DMS153 treated with DMSO at 0.1 percent for 48 hours (cell line): ENCODE measurements at regions not wholly inside any gene's neighbourhood (a gene's known extent, or its start where the extent isn't known, plus 50 kb on each side); places are given as distances from the start of the nearest gene placed in this dataset.
A peak's percentile ranks its signal among the peaks of the same experiment; 100 is the strongest.
"Not testable (repeated sequence)": the region's sequence is repeated elsewhere in the genome, so short reads cannot be mapped to it uniquely, and the experiment has no call there.

Source experiments
- DNase-seq: peaks from one replicate; lab custom pipeline; 2025; ENCODE audit not compliant: unreplicated experiment; lab: John Stamatoyannopoulos, UW

- no peak for DNase-seq
These were observed 196.2 kb downstream of the C9orf152 start for GRCh38 chr9:110011628-110012320.

DNA sequence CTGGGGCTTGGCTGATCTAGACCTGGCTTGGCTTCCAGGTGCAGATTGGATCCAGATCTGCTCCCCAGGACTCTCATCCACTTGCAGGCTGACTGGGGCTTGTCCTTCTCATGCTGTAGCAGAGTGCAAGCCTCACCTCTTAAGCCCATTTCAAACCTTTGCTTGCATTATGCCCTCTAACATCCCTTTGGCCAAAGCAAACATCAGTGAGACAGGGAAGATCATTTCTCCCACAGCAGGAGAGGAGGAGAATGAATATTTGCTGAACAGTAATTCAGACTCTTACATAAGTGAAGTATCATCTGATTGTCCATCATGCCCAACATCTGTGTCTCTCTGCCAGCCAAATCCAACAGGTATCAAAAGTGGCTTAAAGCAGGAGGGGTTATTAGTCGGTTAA lies 194.9 kb downstream of the C9orf152 start:
- DNase-seq, result no peak

DNA sequence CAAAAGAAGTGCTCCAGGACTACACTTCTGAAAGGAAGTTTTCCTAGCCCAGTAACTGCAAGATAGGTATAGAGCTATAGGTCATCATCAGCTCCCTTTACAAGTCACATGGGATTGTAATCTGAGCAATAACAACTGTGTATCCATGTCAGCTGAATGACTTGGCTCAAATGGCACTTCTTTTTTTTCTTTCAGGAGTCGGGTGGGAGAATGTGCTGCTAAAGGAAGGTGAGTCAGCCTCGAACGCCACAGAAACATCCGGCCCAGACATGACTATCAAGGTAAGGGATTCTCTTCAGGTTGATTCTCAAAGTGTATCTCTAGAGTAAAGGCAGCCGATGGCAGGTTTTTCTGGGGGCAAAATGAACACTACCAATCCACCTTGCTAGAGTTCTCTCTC lies 192.2 kb downstream of the C9orf152 start:
- DNase-seq, result no peak

GRCh38 chr9:110016340-110016739 lies 191.6 kb downstream of the C9orf152 start:
- no peak for DNase-seq

DNA sequence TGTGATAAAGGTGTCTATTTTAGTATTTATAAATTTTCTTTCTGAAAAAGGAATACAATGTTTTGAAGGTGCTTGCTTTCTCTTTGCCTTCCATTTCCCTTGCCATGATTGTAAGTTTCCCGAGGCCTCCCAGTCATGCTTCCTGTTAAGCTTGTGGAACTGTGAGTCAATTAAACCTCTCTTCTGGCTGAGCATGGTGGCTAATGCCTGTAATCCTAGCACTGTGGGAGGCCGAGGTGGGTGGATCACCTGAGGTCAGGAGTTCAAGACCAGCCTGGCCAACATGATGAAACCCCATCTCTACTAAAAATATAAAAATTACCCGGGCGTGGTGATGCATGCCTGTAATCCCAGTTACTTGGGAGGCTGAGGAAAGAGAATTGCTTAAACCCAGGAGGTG lies 187.7 kb downstream of the C9orf152 start:
- not testable (repeated sequence) for DNase-seq

DNA sequence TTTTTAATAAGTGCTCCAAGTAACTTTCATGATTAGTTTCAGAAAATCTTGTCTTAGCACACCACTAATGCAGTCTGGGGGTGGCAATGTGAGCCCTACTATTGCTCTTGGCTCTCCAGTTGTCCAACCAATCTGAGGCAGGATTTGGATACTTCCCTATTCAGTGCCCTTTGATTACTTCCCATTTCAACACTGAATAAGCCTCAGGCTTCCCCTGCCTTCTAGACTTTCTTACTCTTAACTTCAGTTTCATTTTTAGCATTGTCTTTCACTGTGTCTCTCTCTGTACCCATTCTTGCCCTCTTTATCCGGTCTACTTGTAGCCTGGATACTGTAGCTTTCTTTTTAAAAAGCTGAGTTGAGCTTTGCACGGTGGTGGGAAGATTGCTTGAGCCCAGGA lies 186.1 kb downstream of the C9orf152 start:
- DNase-seq, result no peak

- not testable (repeated sequence) for DNase-seq
These were observed 184.7 kb downstream of the C9orf152 start for GRCh38 chr9:110023221-110023620.

- no peak for DNase-seq
These were observed 182.3 kb downstream of the C9orf152 start for GRCh38 chr9:110025551-110026170.

GRCh38 chr9:110027671-110028081 lies 180.3 kb downstream of the C9orf152 start:
- peak; percentile 39 for DNase-seq

- DNase-seq, result no peak
These were observed 179.7 kb downstream of the C9orf152 start for GRCh38 chr9:110028271-110028670.

GRCh38 chr9:110028676-110029075 lies 179.3 kb downstream of the C9orf152 start:
- DNase-seq, result no peak

- peak; percentile 18 for DNase-seq
These were observed 178.5 kb downstream of the C9orf152 start for GRCh38 chr9:110029429-110029955.

DNA sequence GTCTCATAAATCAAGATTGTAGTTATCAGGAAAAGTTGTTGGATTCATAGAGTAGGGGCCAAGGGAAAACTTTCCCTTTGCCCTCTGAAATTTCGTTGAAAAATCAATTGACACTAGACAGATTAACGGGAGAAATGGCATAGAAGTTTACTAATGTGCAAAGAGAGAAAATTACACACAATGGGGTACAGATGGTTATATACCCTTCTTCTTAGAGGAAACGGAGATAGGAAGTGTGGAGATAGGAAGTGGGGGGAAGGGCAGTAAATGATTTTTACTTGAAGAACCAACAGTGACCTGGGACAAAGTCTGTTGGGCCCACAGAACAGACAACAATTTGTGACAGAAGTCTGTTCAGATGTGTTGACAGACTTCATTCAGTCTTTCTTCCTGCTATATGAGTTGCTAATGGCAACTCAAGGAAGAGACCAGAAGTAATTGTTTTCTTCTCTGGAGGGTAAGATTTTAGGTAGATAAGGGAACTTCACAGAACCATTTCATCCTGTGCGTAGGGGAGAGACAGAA lies 177.9 kb downstream of the C9orf152 start:
- no peak for DNase-seq

DNA sequence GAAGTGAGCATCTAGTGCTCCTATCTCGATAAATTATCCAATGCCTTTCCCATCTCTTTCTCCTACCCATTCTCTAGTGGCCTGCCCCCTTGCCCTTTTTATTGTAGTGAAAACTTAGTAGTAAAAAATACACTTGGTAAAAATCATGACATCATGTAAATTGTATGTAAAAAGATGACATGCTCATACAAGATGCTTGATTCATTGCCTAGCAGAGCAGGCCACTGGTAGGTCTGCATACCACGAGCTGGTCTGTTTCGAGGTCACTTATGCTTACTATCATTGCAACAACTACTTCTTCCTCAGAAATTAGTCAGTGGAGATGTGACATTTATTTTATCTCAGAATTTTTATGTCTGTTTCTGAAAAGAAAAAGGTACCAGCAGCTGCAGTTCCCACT lies 177.3 kb downstream of the C9orf152 start:
- DNase-seq, result no peak

DNA sequence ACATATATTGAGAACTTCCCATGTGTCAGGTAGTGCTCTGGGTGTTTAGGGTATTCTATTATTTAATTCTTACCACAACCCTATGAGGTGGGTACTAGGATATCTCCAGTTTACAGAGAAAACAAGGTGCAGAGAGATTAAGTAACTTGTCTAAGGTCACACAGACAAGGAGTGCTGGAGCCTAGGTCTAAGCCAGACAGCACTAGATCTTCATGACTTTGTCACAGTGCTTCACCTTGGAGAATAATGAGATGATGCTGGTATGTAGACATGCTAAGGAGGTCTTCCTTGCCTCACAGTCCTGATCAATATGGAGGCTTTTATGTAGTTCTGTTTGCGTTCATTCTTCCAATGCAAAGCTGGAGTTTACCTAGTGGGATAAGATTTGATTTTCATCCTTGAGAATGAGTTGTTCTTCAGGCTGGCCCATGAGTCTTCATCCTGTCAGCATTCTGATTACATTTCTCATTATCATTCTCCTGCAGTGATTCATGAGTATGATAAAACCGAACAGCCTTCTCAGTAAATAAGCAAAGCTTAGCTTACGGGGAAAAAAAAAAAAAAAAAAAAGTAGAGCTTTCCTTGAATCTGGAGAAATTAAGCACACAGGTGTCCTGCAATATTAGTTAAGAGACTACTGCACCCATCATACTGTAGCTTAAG lies 176.3 kb downstream of the C9orf152 start:
- DNase-seq, result no peak

- DNase-seq, result not testable (repeated sequence)
These were observed 175.4 kb downstream of the C9orf152 start for GRCh38 chr9:110032532-110032931.

- DNase-seq, result no peak
These were observed 174.1 kb downstream of the C9orf152 start for GRCh38 chr9:110033869-110034268.

DNA sequence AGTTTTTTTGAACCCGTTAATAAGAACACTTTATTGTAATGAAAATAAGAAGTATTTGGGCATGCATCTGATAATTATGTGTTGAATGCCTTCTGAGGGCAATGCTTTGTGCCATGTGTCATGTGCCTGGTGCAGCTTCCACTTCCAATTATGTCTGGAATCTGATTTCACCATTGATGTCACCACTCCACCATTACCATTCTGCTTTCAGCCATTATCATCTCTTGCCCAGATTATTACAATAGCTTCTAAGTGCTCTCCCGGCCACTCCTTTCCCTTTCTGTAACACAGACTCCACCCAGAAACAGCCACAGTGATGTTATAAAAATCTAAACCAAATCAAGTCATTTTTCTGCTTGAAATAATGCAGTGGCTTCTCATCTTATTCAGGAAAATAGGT lies 171.7 kb downstream of the C9orf152 start:
- DNase-seq, result no peak

GRCh38 chr9:110040788-110041187 lies 167.2 kb downstream of the C9orf152 start:
- DNase-seq, result no peak

DNA sequence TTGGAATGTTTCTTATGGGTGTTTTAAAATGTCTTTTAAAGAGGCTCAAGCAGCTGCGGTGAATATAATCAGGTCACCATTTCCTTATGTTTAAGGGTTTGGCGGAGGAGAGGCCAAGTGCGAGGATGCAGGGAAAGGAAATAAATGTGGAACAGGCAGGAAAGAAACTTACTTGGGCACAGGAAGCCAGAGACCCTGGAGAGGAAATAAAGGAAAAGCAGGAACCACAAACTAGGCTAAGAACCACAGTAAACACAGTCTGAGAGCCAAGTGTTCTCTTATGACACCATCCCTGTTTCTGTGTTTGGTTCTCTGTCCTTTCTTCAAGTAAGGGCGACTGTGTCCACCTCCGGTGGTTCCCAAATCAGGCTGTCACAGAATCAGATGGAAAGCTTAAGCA lies 166.5 kb downstream of the C9orf152 start:
- no peak for DNase-seq

GRCh38 chr9:110047232-110047954 lies 160.6 kb downstream of the C9orf152 start:
- DNase-seq, result no peak
